SK-N-MC (cell line): ENCODE measurements at regions not wholly inside any gene's neighbourhood (a gene's known extent, or its start where the extent isn't known, plus 50 kb on each side); places are given as distances from the start of the nearest gene placed in this dataset.

Experiments used
- EZH2 ChIP-seq: fragments of 200-600 bp; sonication (generic); IDR thresholded peaks from one replicate; pipeline ENCODE4 v1.6.1; 2017; ENCODE audit warnings: antibody characterized with exemption
- POLR2AphosphoS5 ChIP-seq: IDR thresholded peaks from 2 replicates; pipeline ENCODE4 v1.6.1; 2012; ENCODE audit warnings: mild to moderate bottlenecking, low read depth, low read length, borderline replicate concordance

GRCh38 chr14:85881935-85882334, 352.0 kb downstream of the FLRT2 start:
- TF ChIP-seq POLR2AphosphoS5 (no peak), EZH2 (no peak)
